NT2/D1 (cell line): ENCODE measurements at regions not wholly inside any gene's neighbourhood (a gene's known extent, or its start where the extent isn't known, plus 50 kb on each side); places are given as distances from the start of the nearest gene placed in this dataset.

Experiments
- SUZ12 ChIP-seq: IDR thresholded peaks from 2 replicates; pipeline ENCODE4 v1.6.1; 2011; ENCODE audit not compliant: insufficient read length, insufficient read depth; ENCODE audit errors: extremely low read depth
- ZNF274 ChIP-seq: IDR thresholded peaks from 2 replicates; pipeline ENCODE4 v1.6.1; 2011; ENCODE audit warnings: mild to moderate bottlenecking, low read depth, low read length

DNA sequence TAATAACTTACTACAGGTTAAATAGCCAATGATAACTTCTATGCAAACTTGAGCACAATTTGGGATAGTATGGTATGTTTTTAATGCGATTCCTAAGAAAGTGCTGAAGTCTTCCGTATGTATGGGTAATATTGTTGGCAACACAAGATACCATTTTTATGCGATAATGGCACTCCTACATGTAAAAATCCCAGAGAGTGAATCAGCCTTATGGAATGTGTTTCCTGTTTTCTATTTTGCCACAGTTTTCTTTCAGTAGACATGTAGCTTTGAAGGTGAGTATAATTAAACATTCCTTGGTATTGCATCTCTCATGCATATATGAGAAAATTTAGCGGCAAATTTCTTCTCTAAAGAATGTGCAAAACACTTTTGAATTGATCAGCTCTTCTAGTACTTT lies 396.8 kb upstream of the AZI2 start:
- TF ChIP-seq ZNF274 (no peak), SUZ12 (no peak)
